Testis (tissue), 2 donors: ENCODE measurements at regions not wholly inside any gene's neighbourhood (a gene's known extent, or its start where the extent isn't known, plus 50 kb on each side); places are given as distances from the start of the nearest gene placed in this dataset.

Experiments
- DNase-seq: peaks from one replicate; pipeline ENCODE4 v3.0.0-alpha.2; 2019
- H3K27ac ChIP-seq, 2 donors: fragments of 200-600 bp; sonication (generic); one replicate each; pipeline ENCODE4 v1.5.1; 2019
- H3K27me3 ChIP-seq: fragments of 200-600 bp; sonication (generic); one replicate; pipeline ENCODE4 v1.5.1; 2019
- H3K36me3 ChIP-seq: fragments of 200-600 bp; sonication (generic); one replicate; pipeline ENCODE4 v1.5.1; 2017; ENCODE audit warnings: low read depth; ENCODE audit errors: missing control alignments
- H3K4me1 ChIP-seq: fragments of 200-600 bp; sonication (generic); one replicate; pipeline ENCODE4 v1.5.1; 2019
- H3K4me3 ChIP-seq, 2 donors: fragments of 200-600 bp; sonication (generic); one replicate each; pipeline ENCODE4 v1.5.1; 2017 to 2019
- H3K9me3 ChIP-seq: fragments of 200-600 bp; sonication (generic); one replicate; pipeline ENCODE4 v1.5.1; 2017
- CTCF ChIP-seq, 3 experiments: fragments of 450-650 bp in 2 of 3; fragments of 200-600 bp in 1 of 3; sonication (generic) in 1 of 3; IDR thresholded peaks; one replicate each; pipeline ENCODE4 v1.5.1; 2016 to 2019; ENCODE audit warnings: antibody characterized with exemption in 3 of 3, mild to moderate bottlenecking in 2 of 3, moderate library complexity in 1 of 3
- POLR2A ChIP-seq: fragments of 450-650 bp; IDR thresholded peaks from one replicate; pipeline ENCODE4 v1.6.1; 2017; ENCODE audit warnings: antibody characterized with exemption, mild to moderate bottlenecking, moderate library complexity
- WGBS, 2 donors: methylation state at CpG; one replicate each; pipeline ENCODE4 v1.1.5; 2018; 5-methylcytosine and 5-hydroxymethylcytosine counted together
- intact Hi-C: fragments of 100-400 bp; cut with DNase I; formaldehyde crosslinking; loops from one replicate; pipeline ENCODE4 v1.15.1; 2023; ENCODE audit warnings: low total_unique reads

GRCh38 chr5:3019045-3019444 is 267.6 kb upstream of the IRX2 start:
- Histone ChIP-seq H3K4me1 (no peaks in the 10 kb centered on the region), H3K36me3 (no peaks in the 10 kb centered on the region), H3K9me3 (no peaks in the 10 kb centered on the region), H3K27me3 (no peaks in the 10 kb centered on the region), H3K27ac (no peak overlapping the region), H3K4me3 (no peak overlapping the region)
- 67 to 88% methylated on average over 3 of the region's 3 CpGs for WGBS, 2 donors
- intact Hi-C loops: no loop called here
- TF ChIP-seq POLR2A: no peak
- TF ChIP-seq CTCF (IDR thresholded peaks at IDR 0.05): no peak
- DNase-seq: no peak

GRCh38 chr5:3011764-3012017 is 260.2 kb upstream of the IRX2 start:
- 82 to 85% methylated on average over 3 of the region's 3 CpGs for WGBS, 2 donors
- no peak for TF ChIP-seq CTCF (IDR thresholded peaks at IDR 0.05)
- no peak for TF ChIP-seq POLR2A
- intact Hi-C loops: no loop called here

GRCh38 chr5:3010953-3011763 is 259.7 kb upstream of the IRX2 start:
- H3K27me3 ChIP-seq: no peaks in the 10 kb centered on the region
- no peaks in the 10 kb centered on the region for H3K4me1 ChIP-seq
- H3K27ac ChIP-seq: no peak overlapping the region
- TF ChIP-seq CTCF (IDR thresholded peaks at IDR 0.05): no peak
- TF ChIP-seq POLR2A: no peak
- DNase-seq: no peak
- 83 to 92% methylated on average over 9 of the region's 9 CpGs for WGBS, 2 donors
- no peaks in the 10 kb centered on the region for H3K36me3 ChIP-seq
- intact Hi-C loops: no loop called here
- no peaks in the 10 kb centered on the region for H3K9me3 ChIP-seq
- H3K4me3 ChIP-seq: no peak overlapping the region

More at GRCh38 chr5:3011764-3012017, 260.2 kb upstream of the IRX2 start:
- no peak for DNase-seq
- Histone ChIP-seq H3K4me3 (no peak overlapping the region), H3K27ac (no peak overlapping the region), H3K27me3 (no peaks in the 10 kb centered on the region), H3K9me3 (no peaks in the 10 kb centered on the region), H3K4me1 (no peaks in the 10 kb centered on the region), H3K36me3 (no peaks in the 10 kb centered on the region)

GRCh38 chr5:3010301-3010952 is 258.9 kb upstream of the IRX2 start:
- DNase-seq: no peak
- Histone ChIP-seq H3K4me3 (no peak overlapping the region), H3K4me1 (no peaks in the 10 kb centered on the region), H3K9me3 (no peaks in the 10 kb centered on the region), H3K36me3 (no peaks in the 10 kb centered on the region), H3K27me3 (no peaks in the 10 kb centered on the region), H3K27ac (no peak overlapping the region)
- 76 to 81% methylated on average over 9 of the region's 9 CpGs for WGBS, 2 donors
- no peak for TF ChIP-seq CTCF (IDR thresholded peaks at IDR 0.05)
- intact Hi-C loops: no loop called here

GRCh38 chr5:3009605-3010004 is 258.1 kb upstream of the IRX2 start:
- WGBS, 2 donors: 62 to 70% methylated on average over 6 of the region's 6 CpGs
- Histone ChIP-seq H3K27me3 (no peaks in the 10 kb centered on the region), H3K27ac (no peak overlapping the region), H3K9me3 (no peaks in the 10 kb centered on the region), H3K4me1 (no peaks in the 10 kb centered on the region), H3K4me3 (no peak overlapping the region), H3K36me3 (no peaks in the 10 kb centered on the region)
- no peak for DNase-seq
- intact Hi-C loops: no loop called here
- TF ChIP-seq POLR2A: no peak
- no peak for TF ChIP-seq CTCF (IDR thresholded peaks at IDR 0.05)
